ENCODE measurements at regions not wholly inside any gene's neighbourhood (a gene's known extent, or its start where the extent isn't known, plus 50 kb on each side); places are given as distances from the start of the nearest gene placed in this dataset.

DNA sequence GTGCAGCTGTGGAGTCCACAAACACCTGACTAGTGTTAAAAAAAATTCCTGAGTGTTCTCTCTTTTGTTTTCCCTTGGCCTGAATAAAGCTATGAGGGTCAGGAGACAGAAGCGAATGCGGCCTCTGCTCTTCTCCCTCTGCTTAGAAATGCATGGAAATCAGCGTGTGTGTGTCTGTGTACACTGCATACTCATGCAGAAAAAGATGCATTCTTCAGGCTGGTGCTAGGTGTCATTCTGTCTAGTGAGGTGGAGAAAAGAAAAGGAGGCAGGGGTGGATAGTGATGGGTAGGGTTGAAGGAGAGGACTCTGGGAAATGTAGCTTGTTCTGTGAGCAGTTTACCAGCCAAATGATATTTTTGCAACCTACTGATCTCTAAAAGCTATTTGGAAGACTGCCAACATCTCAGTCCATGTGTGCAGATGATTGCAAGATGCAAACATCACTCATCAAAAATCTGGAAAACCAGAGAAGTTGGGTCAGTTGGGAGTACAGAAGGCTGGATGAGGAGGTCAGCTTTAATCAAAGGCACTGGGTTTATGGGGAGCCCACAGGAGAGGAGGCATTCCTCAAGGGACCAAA is 177.7 kb downstream of the INSIG2 start:
- BruUV-seq (replicated peaks) = no TSS peak
- POLR2A ChIA-PET (ENCODE audit: low non-redundant PET) = no interaction called here

DNA sequence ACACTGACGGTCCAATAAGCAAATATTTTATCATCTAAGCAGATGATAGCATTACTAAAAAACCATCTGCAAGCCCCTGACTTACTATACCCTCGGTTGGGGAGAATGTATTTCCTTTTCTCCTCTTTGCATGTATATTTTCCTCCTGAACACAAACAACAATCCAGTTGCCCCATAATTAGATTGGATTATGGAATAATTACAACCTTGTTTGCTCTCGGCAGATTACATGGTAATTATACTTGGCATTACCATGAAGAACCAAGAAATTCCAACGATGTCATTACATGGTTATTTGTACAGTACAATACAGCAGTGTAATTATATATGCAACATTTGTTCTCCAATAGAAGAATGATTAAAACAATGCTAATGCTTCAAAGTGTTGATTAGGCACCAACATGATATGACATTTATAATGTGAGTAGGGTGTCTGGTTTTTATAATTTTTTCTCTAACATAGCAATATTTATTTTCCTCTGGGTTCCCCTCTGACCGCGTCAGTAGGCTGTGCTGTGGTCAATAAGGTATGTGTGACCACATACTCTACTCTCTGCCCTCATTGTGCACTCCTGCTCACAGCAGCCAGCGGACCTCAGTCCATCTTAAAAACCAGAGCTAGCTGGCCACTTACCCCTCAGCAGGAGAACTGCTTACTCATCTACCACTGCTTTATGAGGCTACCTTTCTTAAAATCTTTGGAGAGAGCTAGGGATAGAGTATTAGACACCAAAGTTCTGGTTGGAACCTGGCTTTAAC is 176.1 kb downstream of the INSIG2 start:
- Histone ChIP-seq H3K4me3 (ENCODE audit: low read depth, low read length, poor library complexity, severe bottlenecking) (no peak overlapping the region), H3K4me1 (ENCODE audit: insufficient read depth, low read length, poor library complexity, severe bottlenecking) (no peaks in the 10 kb centered on the region), H3K9me3 (ENCODE audit: low read depth, low read length, poor library complexity, severe bottlenecking) (no peaks in the 10 kb centered on the region), H3K27me3 (replicated peaks; ENCODE audit: insufficient read depth, low read depth, low read length, poor library complexity) (no peaks in the 10 kb centered on the region), H3K36me3 (ENCODE audit: insufficient read depth, low read length, poor library complexity, severe bottlenecking) (no peaks in the 10 kb centered on the region), H3K27ac (ENCODE audit: low read depth, low read length, poor library complexity, severe bottlenecking) (no peak overlapping the region)
- DNase-seq (ENCODE audit: low spot score) = no peak
- BruUV-seq (replicated peaks) = no TSS peak
- intact Hi-C loops (cut with micrococcal nuclease; ENCODE audit: unreplicated experiment) = no loop called here
- TF ChIP-seq, protein P1, sequence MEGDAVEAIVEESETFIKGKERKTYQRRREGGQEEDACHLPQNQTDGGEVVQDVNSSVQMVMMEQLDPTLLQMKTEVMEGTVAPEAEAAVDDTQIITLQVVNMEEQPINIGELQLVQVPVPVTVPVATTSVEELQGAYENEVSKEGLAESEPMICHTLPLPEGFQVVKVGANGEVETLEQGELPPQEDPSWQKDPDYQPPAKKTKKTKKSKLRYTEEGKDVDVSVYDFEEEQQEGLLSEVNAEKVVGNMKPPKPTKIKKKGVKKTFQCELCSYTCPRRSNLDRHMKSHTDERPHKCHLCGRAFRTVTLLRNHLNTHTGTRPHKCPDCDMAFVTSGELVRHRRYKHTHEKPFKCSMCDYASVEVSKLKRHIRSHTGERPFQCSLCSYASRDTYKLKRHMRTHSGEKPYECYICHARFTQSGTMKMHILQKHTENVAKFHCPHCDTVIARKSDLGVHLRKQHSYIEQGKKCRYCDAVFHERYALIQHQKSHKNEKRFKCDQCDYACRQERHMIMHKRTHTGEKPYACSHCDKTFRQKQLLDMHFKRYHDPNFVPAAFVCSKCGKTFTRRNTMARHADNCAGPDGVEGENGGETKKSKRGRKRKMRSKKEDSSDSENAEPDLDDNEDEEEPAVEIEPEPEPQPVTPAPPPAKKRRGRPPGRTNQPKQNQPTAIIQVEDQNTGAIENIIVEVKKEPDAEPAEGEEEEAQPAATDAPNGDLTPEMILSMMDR (conservative IDR thresholded peaks at IDR 0.05; ENCODE audit: low read depth, low read length) = no peak
- TF ChIP-seq EZH2 (IDR thresholded peaks at IDR 0.05; ENCODE audit: borderline replicate concordance, low read depth, low read length, poor library complexity, severe bottlenecking) = no peak
- POLR2A ChIA-PET (ENCODE audit: low non-redundant PET) = no interaction called here
- CTCF ChIA-PET = no interaction called here

More for the DNA sequence above, 177.7 kb downstream of the INSIG2 start:
- no peak for DNase-seq (ENCODE audit: low spot score)
- no peak overlapping the region for H3K27ac ChIP-seq (ENCODE audit: low read depth, low read length, poor library complexity, severe bottlenecking)
- no peaks in the 10 kb centered on the region for H3K4me1 ChIP-seq (ENCODE audit: insufficient read depth, low read length, poor library complexity, severe bottlenecking)
- H3K36me3 ChIP-seq (ENCODE audit: insufficient read depth, low read length, poor library complexity, severe bottlenecking) = no peaks in the 10 kb centered on the region
- intact Hi-C loops (cut with micrococcal nuclease; ENCODE audit: unreplicated experiment) = no loop called here
- no peaks in the 10 kb centered on the region for H3K9me3 ChIP-seq (ENCODE audit: low read depth, low read length, poor library complexity, severe bottlenecking)
- TF ChIP-seq, protein P1 (conservative IDR thresholded peaks at IDR 0.05; ENCODE audit: low read depth, low read length) = no peak
- no peak for TF ChIP-seq EZH2 (IDR thresholded peaks at IDR 0.05; ENCODE audit: borderline replicate concordance, low read depth, low read length, poor library complexity, severe bottlenecking)
- H3K27me3 ChIP-seq (replicated peaks; ENCODE audit: insufficient read depth, low read depth, low read length, poor library complexity) = no peaks in the 10 kb centered on the region
- H3K4me3 ChIP-seq (ENCODE audit: low read depth, low read length, poor library complexity, severe bottlenecking) = no peak overlapping the region
- CTCF ChIA-PET = no interaction called here

DNA sequence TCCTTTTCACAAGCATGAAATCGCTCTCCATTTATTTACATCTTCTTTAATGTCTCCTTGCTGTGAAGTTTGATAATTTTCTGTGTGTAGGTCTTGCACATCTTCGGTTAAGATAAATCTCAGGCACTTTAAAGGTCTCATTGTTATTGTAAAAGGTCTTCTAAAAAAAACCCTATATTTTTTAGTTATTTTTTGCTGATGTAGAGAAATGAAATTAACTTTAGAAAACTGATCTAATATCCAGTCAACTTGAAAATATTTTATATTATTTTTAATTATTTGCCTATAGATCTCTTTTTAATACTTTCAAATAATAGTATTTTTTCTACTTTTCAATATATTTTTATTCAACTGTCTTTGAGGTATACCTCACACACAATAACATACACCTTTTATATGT is 169.4 kb downstream of the INSIG2 start:
- H3K4me1 ChIP-seq (ENCODE audit: insufficient read depth, low read length, poor library complexity, severe bottlenecking) = no peaks in the 10 kb centered on the region
- H3K9me3 ChIP-seq (ENCODE audit: low read depth, low read length, poor library complexity, severe bottlenecking) = no peaks in the 10 kb centered on the region
- POLR2A ChIA-PET (ENCODE audit: low non-redundant PET) = no interaction called here
- no peak for TF ChIP-seq EZH2 (IDR thresholded peaks at IDR 0.05; ENCODE audit: borderline replicate concordance, low read depth, low read length, poor library complexity, severe bottlenecking)
- TF ChIP-seq, protein P1 (conservative IDR thresholded peaks at IDR 0.05; ENCODE audit: low read depth, low read length) = no peak
- BruUV-seq (replicated peaks) = no TSS peak
- intact Hi-C loops (cut with micrococcal nuclease; ENCODE audit: unreplicated experiment) = no loop called here
- no peaks in the 10 kb centered on the region for H3K36me3 ChIP-seq (ENCODE audit: insufficient read depth, low read length, poor library complexity, severe bottlenecking)
- H3K4me3 ChIP-seq (ENCODE audit: low read depth, low read length, poor library complexity, severe bottlenecking) = no peak overlapping the region
- no peak overlapping the region for H3K27ac ChIP-seq (ENCODE audit: low read depth, low read length, poor library complexity, severe bottlenecking)
- CTCF ChIA-PET = no interaction called here
- no peaks in the 10 kb centered on the region for H3K27me3 ChIP-seq (replicated peaks; ENCODE audit: insufficient read depth, low read depth, low read length, poor library complexity)
- DNase-seq (ENCODE audit: low spot score) = no peak

Data from A673 (cell line).